HG02884 (cell line): ENCODE measurements at regions not wholly inside any gene's neighbourhood (a gene's known extent, or its start where the extent isn't known, plus 50 kb on each side); places are given as distances from the start of the nearest gene placed in this dataset.

Experiments
- ATAC-seq: cut with Tn5 transposase; IDR thresholded peaks from one replicate; pipeline ENCODE4 v1.9.1; 2021; ENCODE audit warnings: mild to moderate bottlenecking, moderate library complexity; ENCODE audit not compliant: unreplicated experiment

DNA sequence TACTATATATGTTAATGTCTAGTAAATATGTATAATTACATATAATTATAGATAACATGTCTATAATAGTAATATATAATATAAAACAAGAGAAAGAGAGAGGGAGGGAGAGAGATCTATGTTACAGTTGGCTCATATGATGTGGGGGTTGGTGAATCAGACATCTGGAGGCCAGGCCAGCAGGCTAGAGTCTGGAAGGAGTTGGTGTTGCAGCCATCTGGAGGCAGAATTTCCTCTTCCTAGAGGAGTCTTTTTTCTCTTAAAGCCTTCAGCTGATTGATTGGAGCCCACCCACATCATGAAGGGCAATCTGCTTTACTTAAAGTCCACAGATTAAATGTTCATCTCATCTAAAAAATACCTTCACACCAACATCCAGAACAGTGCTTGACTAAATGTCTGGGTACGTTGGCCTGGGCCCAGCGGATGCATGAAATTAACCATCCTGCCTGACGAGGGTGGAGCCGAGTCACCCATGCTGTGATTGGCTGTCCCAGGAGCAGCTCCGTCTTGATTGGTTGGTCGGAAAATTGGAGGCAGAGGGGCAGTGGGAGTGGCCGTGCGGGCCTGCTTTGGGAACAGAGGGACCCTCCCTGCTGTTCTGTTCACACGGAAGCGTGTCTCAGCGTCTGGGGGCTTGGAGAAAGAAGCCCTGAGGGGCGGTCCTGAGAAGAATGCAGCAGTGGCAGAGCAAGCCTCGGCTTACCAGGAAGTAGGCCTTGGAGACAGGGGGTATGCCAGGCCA is 392.4 kb downstream of the QKI start:
- ATAC-seq, result no peak

- ATAC-seq, result no peak
Measured at GRCh38 chr6:163804991-163805390, 390.5 kb downstream of the QKI start.

DNA sequence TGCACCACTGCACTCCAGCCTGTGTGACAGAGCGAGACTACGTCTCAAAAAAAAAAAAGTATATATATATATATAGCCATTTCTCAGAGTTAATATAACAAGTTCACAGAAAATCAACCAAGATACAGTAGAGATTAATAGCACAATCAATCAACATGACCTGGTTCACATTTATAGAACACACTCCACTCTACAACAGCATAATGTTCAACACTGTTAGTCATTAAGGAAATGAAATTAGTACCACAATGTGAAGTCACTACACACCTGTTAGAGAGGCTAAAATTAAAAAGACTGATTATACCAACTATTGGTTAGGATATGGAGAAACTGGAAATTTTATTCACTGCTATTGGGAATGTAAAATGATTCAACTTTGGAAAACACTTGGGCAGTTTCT is 387.7 kb downstream of the QKI start:
- ATAC-seq, result no peak

GRCh38 chr6:163797296-163797845 is 382.9 kb downstream of the QKI start:
- ATAC-seq, result no peak

- ATAC-seq, result peak; percentile 99
Measured at GRCh38 chr6:163793011-163793983, 378.8 kb downstream of the QKI start.

- no peak for ATAC-seq
Measured at GRCh38 chr6:163790266-163790840, 375.8 kb downstream of the QKI start.

DNA sequence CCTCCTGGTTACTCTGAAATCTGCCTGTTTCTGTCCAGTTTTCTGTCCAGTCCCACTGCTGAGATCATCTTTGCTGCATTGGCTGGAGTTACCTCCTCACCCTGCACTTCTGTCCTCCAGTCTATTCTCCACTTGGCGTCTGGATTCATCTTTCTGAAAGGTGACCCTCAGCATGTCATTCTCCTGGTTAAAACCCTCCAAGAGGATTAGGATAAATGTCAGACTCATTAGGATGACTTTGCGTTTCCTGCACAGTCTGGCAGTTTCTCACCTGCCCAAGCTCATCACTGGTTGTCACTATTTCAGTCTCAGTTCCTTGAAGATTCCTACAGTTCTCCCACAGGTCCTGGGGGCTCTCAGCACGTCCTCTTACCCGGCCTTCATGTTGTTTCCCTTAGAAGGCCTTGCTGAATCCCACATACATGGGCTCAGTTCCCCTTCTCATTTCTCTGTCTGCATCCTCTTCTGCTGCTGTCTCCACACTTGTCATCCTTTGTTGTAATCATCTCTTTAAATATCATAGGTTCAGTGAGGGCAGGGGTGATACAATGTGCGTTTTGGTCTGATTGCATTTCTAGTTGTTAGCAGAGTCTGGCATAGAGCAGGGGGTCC is 374.8 kb downstream of the QKI start:
- ATAC-seq, result no peak

- ATAC-seq, result no peak
Measured at GRCh38 chr6:163786995-163787671, 372.6 kb downstream of the QKI start.

GRCh38 chr6:163782436-163783003 is 368.0 kb downstream of the QKI start:
- ATAC-seq, result peak; percentile 87

DNA sequence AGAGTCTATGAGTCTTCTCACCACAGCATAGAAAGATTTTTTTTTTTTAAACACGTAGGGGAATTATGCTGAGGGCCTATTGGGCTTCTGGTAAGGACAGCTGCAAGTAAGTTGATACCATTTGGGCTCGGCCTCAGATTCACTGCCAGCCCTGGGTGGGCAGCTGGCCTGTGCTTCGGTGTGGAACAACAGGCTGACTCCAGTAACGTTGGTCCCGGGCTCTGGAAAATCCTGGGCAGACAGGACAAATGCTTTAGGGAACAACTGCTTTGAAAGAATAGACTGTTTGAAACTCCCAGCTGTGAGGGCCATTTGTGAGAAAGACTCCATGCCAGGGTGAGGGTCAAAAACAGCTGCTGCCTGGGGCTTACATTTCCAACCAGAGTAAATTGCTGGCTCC is 366.5 kb downstream of the QKI start:
- no peak for ATAC-seq

- no peak for ATAC-seq
Measured at GRCh38 chr6:163779727-163780284, 365.3 kb downstream of the QKI start.

DNA sequence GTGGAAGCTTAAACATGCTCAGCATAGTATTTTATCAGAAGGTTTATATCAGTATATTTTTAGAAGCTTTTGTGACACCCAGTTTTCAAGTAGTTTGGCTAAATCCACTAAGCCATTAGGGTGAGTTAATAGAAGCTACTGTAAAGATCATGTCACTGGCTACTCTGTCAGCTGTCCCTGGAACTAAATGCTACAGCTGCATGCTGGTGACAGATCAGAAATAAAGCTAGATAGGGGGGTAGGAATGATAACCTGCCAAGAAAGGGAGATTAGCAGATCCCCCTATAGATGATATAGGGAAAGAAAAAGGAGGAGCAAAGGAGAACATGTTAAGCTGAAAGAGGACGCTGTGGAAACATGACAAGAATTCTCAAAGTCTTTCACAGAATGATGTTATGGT is 363.2 kb downstream of the QKI start:
- no peak for ATAC-seq

DNA sequence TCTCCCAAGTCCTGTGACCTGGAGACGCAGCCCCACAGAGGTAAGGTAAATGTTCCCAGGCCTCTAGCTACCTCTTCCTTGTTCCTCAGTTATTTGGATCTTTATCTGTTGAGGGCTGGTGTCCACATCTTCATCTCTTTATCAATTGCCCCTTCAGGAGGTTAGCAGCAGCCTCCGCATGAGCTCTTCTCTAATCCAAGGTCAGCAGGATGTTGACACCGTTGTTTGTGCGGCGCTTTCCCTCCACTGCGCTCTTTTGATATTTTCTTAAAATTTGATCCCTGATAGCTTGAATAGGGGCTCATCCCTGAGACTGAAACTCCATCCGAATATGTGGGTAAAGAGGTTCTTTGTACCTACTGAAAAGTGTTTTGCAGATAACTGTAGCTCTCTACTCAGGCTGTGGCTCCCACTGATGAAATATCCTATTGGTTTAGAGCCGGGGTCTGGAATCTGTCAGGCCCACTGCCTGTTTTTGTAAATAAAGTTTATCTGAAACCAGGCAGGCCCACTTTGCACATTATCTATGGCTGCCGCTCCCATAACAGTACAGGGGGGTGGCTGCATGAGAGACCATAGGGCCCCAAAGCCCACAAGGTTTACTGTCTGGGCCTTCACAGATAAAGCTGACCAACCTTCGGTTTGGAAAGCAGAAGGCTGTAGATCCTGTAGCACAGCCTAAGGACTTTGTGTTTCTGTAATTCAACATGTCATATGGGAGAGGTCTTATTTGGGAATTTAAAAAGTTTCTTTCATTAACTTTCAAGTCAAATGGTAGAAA is 362.6 kb downstream of the QKI start:
- ATAC-seq, result no peak

- no peak for ATAC-seq
Measured at GRCh38 chr6:163776196-163776905, 361.8 kb downstream of the QKI start.

GRCh38 chr6:163775313-163775712 is 360.8 kb downstream of the QKI start:
- no peak for ATAC-seq

DNA sequence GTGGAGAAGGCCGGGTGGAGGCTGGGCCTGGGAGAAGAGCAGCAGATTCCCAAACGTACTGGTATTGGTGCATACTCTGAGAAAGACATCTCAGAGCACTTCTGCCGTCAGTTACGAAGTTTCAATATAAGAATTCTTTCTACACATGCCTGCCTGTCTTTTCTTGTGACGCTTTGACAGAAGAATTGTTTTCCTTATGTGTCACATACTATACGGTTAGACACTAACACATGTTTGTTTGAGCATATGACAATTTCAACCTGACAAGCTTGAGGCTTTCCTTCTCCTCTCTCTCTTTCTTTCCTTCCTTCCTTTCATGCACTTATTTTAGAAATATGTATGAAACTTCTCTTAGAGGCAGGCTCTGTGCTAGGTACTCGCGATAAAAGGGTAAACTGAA is 360.0 kb downstream of the QKI start:
- no peak for ATAC-seq

DNA sequence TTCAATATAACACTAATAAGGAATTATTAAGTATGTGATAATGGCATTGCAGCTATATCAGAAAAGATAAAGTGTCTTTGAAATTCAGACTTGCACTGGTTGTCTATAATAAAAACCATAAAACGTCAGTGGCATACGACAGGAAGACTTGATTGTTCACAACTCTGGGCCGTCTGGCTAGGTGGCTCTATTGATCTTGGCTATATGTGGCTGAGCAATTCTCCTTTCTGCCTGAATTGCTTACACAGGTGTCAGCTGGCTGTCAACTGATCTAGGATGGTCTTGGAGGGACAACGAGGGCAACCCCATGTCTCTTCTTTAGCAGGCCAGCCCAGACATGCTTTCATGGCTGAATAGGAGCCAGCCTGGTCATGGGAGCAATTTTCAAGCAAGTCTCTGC is 359.1 kb downstream of the QKI start:
- no peak for ATAC-seq

DNA sequence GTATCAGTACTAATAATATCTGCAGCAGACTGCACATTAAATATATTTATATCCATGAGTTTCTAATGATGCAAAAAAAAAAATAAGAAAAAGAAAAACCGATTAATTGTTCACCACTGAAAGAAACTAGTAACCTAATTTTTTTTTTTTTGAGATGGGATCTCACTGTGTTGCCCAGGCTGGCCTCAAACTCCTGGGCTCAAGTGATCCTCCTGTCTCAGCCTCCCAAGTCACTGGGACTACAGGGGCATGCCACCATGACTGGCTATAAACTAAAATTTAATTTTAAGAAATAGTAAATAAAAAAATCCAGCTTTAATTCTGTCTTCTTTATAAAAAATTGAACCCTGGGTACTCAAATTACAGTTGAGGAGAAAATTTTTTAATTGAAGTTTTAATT is 358.2 kb downstream of the QKI start:
- ATAC-seq, result no peak
